WTC11 (cell line): ENCODE measurements at regions not wholly inside any gene's neighbourhood (a gene's known extent, or its start where the extent isn't known, plus 50 kb on each side); places are given as distances from the start of the nearest gene placed in this dataset.

Experiments used
- ATAC-seq: fragments of 200-7000 bp; cut with Tn5 transposase; 2 replicates; pipeline ENCODE4 v1.10.0; 2021; ENCODE audit warnings: mild to moderate bottlenecking, moderate library complexity
- CTCF ChIA-PET: fragments of 300-600 bp; sonication (Branson Sonifier 250); formaldehyde crosslinking; loops from one replicate; lab custom pipeline; 2021; ENCODE audit warnings: antibody characterized with exemption; lab: Charles Lee
- POLR2A ChIA-PET: fragments of 350-600 bp; sonication (Branson Sonifier 250); formaldehyde crosslinking; loops from one replicate; lab custom pipeline; 2021; ENCODE audit warnings: antibody characterized with exemption; lab: Charles Lee
- DNase-seq: peaks from one replicate; pipeline ENCODE4 v3.0.0; 2021; ENCODE audit warnings: low spot score
- H3K27ac Mint-ChIP-seq: 2 replicates; pipeline ENCODE4 v1.8.0; 2021; ENCODE audit warnings: mixed read lengths
- H3K27me3 Mint-ChIP-seq: 2 replicates; pipeline ENCODE4 v1.8.0; 2021; ENCODE audit warnings: low read depth, mild to moderate bottlenecking, moderate library complexity, mixed read lengths
- H3K36me3 Mint-ChIP-seq: 2 replicates; pipeline ENCODE4 v1.8.0; 2021; ENCODE audit warnings: mixed read lengths
- H3K4me1 Mint-ChIP-seq: 2 replicates; pipeline ENCODE4 v1.8.0; 2022; ENCODE audit warnings: mixed read lengths
- H3K4me3 Mint-ChIP-seq: 2 replicates; pipeline ENCODE4 v1.8.0; 2021; ENCODE audit warnings: mild to moderate bottlenecking, moderate library complexity, mixed read lengths
- H3K9me3 Mint-ChIP-seq: 2 replicates; pipeline ENCODE4 v1.8.0; 2021; ENCODE audit warnings: mixed read lengths
- AR ChIP-seq: fragments of 250-450 bp; sonication (Bioruptor Pico); IDR thresholded peaks from 2 replicates; pipeline ENCODE4 v1.9.0; 2021; ENCODE audit warnings: mild to moderate bottlenecking
- CTCF ChIP-seq: fragments of 200-600 bp; IDR thresholded peaks from 2 replicates; pipeline ENCODE4 v1.8.0; 2022; ENCODE audit warnings: antibody characterized with exemption
- ESRRA ChIP-seq: sonication (generic); formaldehyde crosslinking; IDR thresholded peaks from 2 replicates; pipeline ENCODE4 v1.8.1; 2022; ENCODE audit warnings: mild to moderate bottlenecking, missing genetic modification reagents, borderline replicate concordance
- GABPB1 ChIP-seq: sonication (generic); formaldehyde crosslinking; IDR thresholded peaks from 2 replicates; pipeline ENCODE4 v1.8.1; 2023; ENCODE audit warnings: mild to moderate bottlenecking, missing genetic modification reagents
- GRHL2 ChIP-seq: fragments of 250-450 bp; sonication (Bioruptor Pico); IDR thresholded peaks from 2 replicates; pipeline ENCODE4 v1.8.0; 2022; ENCODE audit warnings: mild to moderate bottlenecking, moderate library complexity; ENCODE audit not compliant: insufficient replicate concordance, severe bottlenecking
- NFE2L1 ChIP-seq: sonication (generic); formaldehyde crosslinking; IDR thresholded peaks from 2 replicates; pipeline ENCODE4 v1.8.1; 2023; ENCODE audit warnings: missing genetic modification reagents
- NR1H2 ChIP-seq: sonication (generic); formaldehyde crosslinking; IDR thresholded peaks from 2 replicates; pipeline ENCODE4 v1.9.0; 2021; ENCODE audit warnings: mild to moderate bottlenecking, moderate library complexity, missing genetic modification reagents
- PRDM15 ChIP-seq: sonication (generic); formaldehyde crosslinking; IDR thresholded peaks from 2 replicates; pipeline ENCODE4 v1.8.0; 2022; ENCODE audit warnings: missing genetic modification reagents
- PRRX2 ChIP-seq: fragments of 250-450 bp; sonication (Bioruptor Pico); IDR thresholded peaks from 2 replicates; pipeline ENCODE4 v1.8.0; 2021; ENCODE audit warnings: mild to moderate bottlenecking
- SMAD3 ChIP-seq: sonication (generic); formaldehyde crosslinking; IDR thresholded peaks from 2 replicates; pipeline ENCODE4 v1.8.0; 2022; ENCODE audit warnings: missing genetic modification reagents, mild to moderate bottlenecking, borderline replicate concordance
- TP53 ChIP-seq: sonication (generic); formaldehyde crosslinking; IDR thresholded peaks from 2 replicates; pipeline ENCODE4 v1.8.1; 2023; ENCODE audit warnings: mild to moderate bottlenecking, missing genetic modification reagents
- ZNF317 ChIP-seq: sonication (generic); formaldehyde crosslinking; IDR thresholded peaks from 2 replicates; pipeline ENCODE4 v1.8.1; 2023; ENCODE audit warnings: low read depth, mild to moderate bottlenecking, moderate library complexity, missing genetic modification reagents, borderline replicate concordance
- TF ChIP-seq, protein P1 (sequence below): sonication (generic); formaldehyde crosslinking; conservative IDR thresholded peaks from 2 replicates; pipeline ENCODE4 v1.8.1; 2022; ENCODE audit warnings: mild to moderate bottlenecking, missing genetic modification reagents
- TF ChIP-seq, protein P2 (sequence below): sonication (generic); formaldehyde crosslinking; IDR thresholded peaks from 2 replicates; pipeline ENCODE4 v1.8.1; 2023; ENCODE audit warnings: mild to moderate bottlenecking, missing genetic modification reagents, moderate library complexity
- TF ChIP-seq, protein P3 (sequence below): sonication (generic); formaldehyde crosslinking; IDR thresholded peaks from 2 replicates; pipeline ENCODE4 v1.8.1; 2023; ENCODE audit warnings: mild to moderate bottlenecking, moderate library complexity, missing genetic modification reagents

DNA sequence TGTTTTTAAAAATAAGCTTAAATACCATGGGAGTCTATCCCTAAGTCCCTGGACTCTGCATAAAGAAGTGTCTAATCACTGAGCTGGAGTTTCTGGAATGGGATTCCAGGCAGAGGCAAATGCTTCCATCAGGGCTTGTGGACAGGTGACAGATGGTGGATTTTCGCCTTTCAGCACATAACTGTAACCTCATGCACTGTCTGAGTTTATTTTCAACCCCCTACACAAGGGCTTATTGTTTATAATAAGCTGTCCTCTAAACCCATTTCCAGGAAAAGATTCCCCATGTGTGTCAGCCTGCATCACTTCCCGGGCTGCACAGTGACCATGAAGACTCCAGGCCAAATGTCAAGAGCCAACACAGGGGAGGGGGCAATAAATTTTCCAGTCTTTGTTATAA, 264.0 kb downstream of the PIK3R1 start:
- CTCF ChIA-PET = no interaction called here
- Mint-ChIP-seq H3K4me3 (no peak overlapping the region), H3K27me3 (no peaks in the 10 kb centered on the region; the same call in 1 of the 2 replicates), H3K9me3 (peaks cover 10% of the 10 kb centered on the region), H3K36me3 (no peaks in the 10 kb centered on the region), H3K27ac (no peak overlapping the region), H3K4me1 (peaks cover 3% of the 10 kb centered on the region; the same call in 1 of the 2 replicates)
- ATAC-seq (no peak), DNase-seq (no peak)
- no peak for TF ChIP-seq PRDM15 (CRISPR knock-in tag)
- no peak for TF ChIP-seq AR (CRISPR knock-in tag)
- no peak for TF ChIP-seq SMAD3
- TF ChIP-seq TP53 = no peak
- TF ChIP-seq PRRX2 (CRISPR knock-in tag) = no peak
- no peak for TF ChIP-seq GABPB1 (CRISPR knock-in tag)
- TF ChIP-seq CTCF = no peak
- TF ChIP-seq, protein P1, sequence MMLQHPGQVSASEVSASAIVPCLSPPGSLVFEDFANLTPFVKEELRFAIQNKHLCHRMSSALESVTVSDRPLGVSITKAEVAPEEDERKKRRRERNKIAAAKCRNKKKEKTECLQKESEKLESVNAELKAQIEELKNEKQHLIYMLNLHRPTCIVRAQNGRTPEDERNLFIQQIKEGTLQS = no peak
- TF ChIP-seq, protein P2, sequence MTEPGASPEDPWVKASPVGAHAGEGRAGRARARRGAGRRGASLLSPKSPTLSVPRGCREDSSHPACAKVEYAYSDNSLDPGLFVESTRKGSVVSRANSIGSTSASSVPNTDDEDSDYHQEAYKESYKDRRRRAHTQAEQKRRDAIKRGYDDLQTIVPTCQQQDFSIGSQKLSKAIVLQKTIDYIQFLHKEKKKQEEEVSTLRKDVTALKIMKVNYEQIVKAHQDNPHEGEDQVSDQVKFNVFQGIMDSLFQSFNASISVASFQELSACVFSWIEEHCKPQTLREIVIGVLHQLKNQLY (CRISPR knock-in tag) = no peak
- TF ChIP-seq, protein P3, sequence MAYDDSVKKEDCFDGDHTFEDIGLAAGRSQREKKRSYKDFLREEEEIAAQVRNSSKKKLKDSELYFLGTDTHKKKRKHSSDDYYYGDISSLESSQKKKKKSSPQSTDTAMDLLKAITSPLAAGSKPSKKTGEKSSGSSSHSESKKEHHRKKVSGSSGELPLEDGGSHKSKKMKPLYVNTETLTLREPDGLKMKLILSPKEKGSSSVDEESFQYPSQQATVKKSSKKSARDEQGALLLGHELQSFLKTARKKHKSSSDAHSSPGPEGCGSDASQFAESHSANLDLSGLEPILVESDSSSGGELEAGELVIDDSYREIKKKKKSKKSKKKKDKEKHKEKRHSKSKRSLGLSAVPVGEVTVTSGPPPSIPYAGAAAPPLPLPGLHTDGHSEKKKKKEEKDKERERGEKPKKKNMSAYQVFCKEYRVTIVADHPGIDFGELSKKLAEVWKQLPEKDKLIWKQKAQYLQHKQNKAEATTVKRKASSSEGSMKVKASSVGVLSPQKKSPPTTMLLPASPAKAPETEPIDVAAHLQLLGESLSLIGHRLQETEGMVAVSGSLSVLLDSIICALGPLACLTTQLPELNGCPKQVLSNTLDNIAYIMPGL (CRISPR knock-in tag) = no peak
- no peak for TF ChIP-seq NR1H2 (CRISPR knock-in tag)
- no peak for TF ChIP-seq ESRRA
- TF ChIP-seq NFE2L1 (CRISPR knock-in tag) = no peak
- TF ChIP-seq GRHL2 (CRISPR knock-in tag) = no peak
- no peak for TF ChIP-seq ZNF317 (CRISPR knock-in tag)
- POLR2A ChIA-PET = no interaction called here
